ENCODE measurements at regions not wholly inside any gene's neighbourhood (a gene's known extent, or its start where the extent isn't known, plus 50 kb on each side); places are given as distances from the start of the nearest gene placed in this dataset.

GRCh38 chr9:25830381-25830780, 152.1 kb upstream of the TUSC1 start:
- no peak for TF ChIP-seq BRCA1 (IDR thresholded peaks at IDR 0.05; ENCODE audit: low read depth, low read length)
- TF ChIP-seq TAF7 (optimal IDR thresholded peaks at IDR 0.05; ENCODE audit: borderline replicate concordance, low read depth, low read length) = no peak
- TF ChIP-seq MAFK (IDR thresholded peaks at IDR 0.05; ENCODE audit: low read depth, low read length) = peak; percentile 93
- H2BK20ac ChIP-seq (ENCODE audit: low read length) = no peak overlapping the region
- no peak overlapping the region for H2BK12ac ChIP-seq (ENCODE audit: low read depth, low read length)
- 0 out of 4 replicates have a peak, but pooled peaks cover 0 to 2% of the 10 kb centered on the region in 2 experiments for H3K9me3 ChIP-seq (ENCODE audit: insufficient read depth in 2 of 2, low read depth in 1 of 2, low read length in 1 of 2)
- POLR2A ChIA-PET (ENCODE audit: partially characterized antibody) = no interaction called here
- H4K8ac ChIP-seq (ENCODE audit: extremely low read depth, insufficient read depth, low read length) = no peak overlapping the region
- WGBS, 2 experiments (ENCODE audit: extremely low coverage in 1 of 2, insufficient coverage in 1 of 2, insufficient read length in 1 of 2, insufficient replicate concordance in 2 of 2, low coverage in 1 of 2, low lambda C conversion rate in 2 of 2, missing lambda C conversion rate in 1 of 2) = 90% methylated on average over 7 of the region's 7 CpGs; no CpG with 5 or more reads in 1 of the 2 experiments
- H3K18ac ChIP-seq (ENCODE audit: extremely low read depth, low read length) = no peak overlapping the region
- no peaks in the 10 kb centered on the region for H3K23me2 ChIP-seq (ENCODE audit: low read depth, low read length)
- no peak overlapping the region for H2BK15ac ChIP-seq (ENCODE audit: low read length)
- H3K9ac ChIP-seq (replicated peaks in 1 of 4; ENCODE audit: extremely low read depth in 1 of 4, low read depth in 3 of 4, low read length in 3 of 4) = no peak overlapping the region
- H2AFZ ChIP-seq (ENCODE audit: low read length) = no peak overlapping the region
- H4K20me1 ChIP-seq (replicated peaks in 1 of 2; ENCODE audit: control insufficient read depth in 1 of 2, insufficient read depth in 2 of 2, low read length in 2 of 2) = no peaks in the 10 kb centered on the region
- no peak for FAIRE-seq
- no peak overlapping the region for H2BK120ac ChIP-seq (replicated peaks; ENCODE audit: low read depth, low read length)
- CTCF ChIA-PET (ENCODE audit: partially characterized antibody) = no interaction called here
- H3K4me1 ChIP-seq (replicated peaks in 1 of 4; ENCODE audit: control insufficient read depth in 3 of 4, insufficient read depth in 4 of 4, low read length in 3 of 4) = no peaks in the 10 kb centered on the region
- H2BK5ac ChIP-seq (ENCODE audit: low read depth, low read length) = no peak overlapping the region
- no peaks in the 10 kb centered on the region for H3K79me1 ChIP-seq (ENCODE audit: low read depth, low read length)
- no peak overlapping the region for H3K23ac ChIP-seq (ENCODE audit: insufficient read length)
- no peaks in the 10 kb centered on the region for H3K36me3 ChIP-seq (ENCODE audit: control insufficient read depth in 2 of 4, insufficient read depth in 4 of 4, low read length in 3 of 4)
- H3K4me3 ChIP-seq (ENCODE audit: extremely low read depth in 1 of 4, insufficient read depth in 2 of 4, low read depth in 3 of 4, low read length in 4 of 4) = no peak overlapping the region
- no peak overlapping the region for H3K14ac ChIP-seq (ENCODE audit: insufficient read length)
- H3K79me2 ChIP-seq (ENCODE audit: control insufficient read depth in 1 of 2, insufficient read depth in 2 of 2, low read length in 2 of 2) = no peaks in the 10 kb centered on the region
- no peak overlapping the region for H4K5ac ChIP-seq (ENCODE audit: insufficient read length, low read depth, low read length)
- H2AK5ac ChIP-seq (ENCODE audit: low read depth, low read length) = no peak overlapping the region
- H3K27me3 ChIP-seq (replicated peaks in 1 of 4; ENCODE audit: control insufficient read depth in 3 of 4, extremely low read depth in 1 of 4, insufficient read depth in 3 of 4, low read length in 3 of 4) = no peaks in the 10 kb centered on the region
- no peak overlapping the region for H3K56ac ChIP-seq (replicated peaks; ENCODE audit: insufficient read length, low read depth, low read length)
- no peak overlapping the region for H3K4ac ChIP-seq (replicated peaks; ENCODE audit: insufficient read length, low read depth, low read length)
- H4K91ac ChIP-seq (replicated peaks; ENCODE audit: insufficient read length, low read length) = no peak overlapping the region
- DNase-seq (ENCODE audit: low read depth in 1 of 2, low spot score in 2 of 2) = no peak
- H3K4me2 ChIP-seq (ENCODE audit: insufficient read depth in 1 of 2, low read depth in 2 of 2, low read length in 2 of 2) = no peak overlapping the region
- no peak overlapping the region for H3K27ac ChIP-seq (ENCODE audit: low read depth, low read length)
